NCI-H1930 (cell line): ENCODE measurements at regions not wholly inside any gene's neighbourhood (a gene's known extent, or its start where the extent isn't known, plus 50 kb on each side); places are given as distances from the start of the nearest gene placed in this dataset.
"Not testable (repeated sequence)": the region's sequence is repeated elsewhere in the genome, so short reads cannot be mapped to it uniquely, and the experiment has no call there.

Experiments used
- DNase-seq, 2 experiments: peaks; one replicate each; lab custom pipeline; 2025; lab: John Stamatoyannopoulos, UW

DNA sequence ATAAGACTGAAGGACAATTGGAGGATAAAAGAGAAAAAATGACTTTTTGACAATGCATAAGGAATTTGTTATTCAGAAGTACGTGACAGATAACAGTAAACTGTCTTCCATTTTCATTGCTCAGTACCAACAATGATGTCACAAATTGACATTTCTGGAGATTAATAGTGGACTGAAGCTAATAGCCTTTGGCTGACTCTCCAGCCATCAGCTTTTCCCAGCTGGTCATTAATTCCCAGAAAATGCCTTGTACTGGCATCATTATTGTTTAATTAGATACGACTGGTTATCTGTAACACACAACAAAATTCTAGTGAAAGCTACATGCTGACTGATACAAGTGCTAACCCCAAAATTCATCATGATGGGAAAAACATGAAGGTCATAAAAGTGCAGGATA, 147.9 kb upstream of the FGF13 start:
- DNase-seq: no peak

DNA sequence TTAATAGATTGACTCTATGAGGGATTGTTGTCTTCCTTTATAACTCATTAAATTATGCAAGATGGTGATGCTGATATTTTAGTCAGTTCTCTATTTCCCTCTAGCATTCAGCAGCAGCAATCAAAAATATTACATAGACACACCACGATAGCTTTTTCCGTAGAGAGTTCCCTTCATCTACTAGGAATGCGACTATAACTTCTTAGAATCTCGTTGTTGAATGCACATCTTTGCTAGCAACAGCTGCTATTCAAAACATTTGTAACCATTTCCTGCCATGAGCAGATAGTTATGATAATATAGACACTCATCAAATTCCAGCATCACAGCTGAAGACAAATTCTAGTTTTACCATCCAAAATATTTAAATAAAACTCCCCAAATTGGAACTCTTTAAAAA, 147.4 kb upstream of the FGF13 start:
- DNase-seq: no peak

DNA sequence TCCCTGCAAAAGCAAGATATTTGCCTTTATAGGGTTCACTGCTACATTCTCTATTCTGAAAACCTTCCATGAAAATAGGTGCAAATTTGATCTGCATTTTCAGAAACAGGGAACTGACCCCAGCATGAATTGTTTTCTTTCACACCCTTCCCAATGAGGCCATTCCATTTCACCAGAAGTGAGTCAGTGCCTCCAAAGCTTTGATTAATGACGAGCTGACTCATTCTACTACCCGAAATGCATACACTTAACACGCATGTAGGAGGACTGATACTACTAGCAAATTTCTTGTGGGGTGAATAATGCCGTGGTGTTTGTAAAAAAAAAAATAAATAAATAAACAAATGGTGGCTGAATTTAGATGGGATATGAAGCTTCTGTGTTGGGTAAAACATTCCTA, 146.9 kb upstream of the FGF13 start:
- DNase-seq: no peak

DNA sequence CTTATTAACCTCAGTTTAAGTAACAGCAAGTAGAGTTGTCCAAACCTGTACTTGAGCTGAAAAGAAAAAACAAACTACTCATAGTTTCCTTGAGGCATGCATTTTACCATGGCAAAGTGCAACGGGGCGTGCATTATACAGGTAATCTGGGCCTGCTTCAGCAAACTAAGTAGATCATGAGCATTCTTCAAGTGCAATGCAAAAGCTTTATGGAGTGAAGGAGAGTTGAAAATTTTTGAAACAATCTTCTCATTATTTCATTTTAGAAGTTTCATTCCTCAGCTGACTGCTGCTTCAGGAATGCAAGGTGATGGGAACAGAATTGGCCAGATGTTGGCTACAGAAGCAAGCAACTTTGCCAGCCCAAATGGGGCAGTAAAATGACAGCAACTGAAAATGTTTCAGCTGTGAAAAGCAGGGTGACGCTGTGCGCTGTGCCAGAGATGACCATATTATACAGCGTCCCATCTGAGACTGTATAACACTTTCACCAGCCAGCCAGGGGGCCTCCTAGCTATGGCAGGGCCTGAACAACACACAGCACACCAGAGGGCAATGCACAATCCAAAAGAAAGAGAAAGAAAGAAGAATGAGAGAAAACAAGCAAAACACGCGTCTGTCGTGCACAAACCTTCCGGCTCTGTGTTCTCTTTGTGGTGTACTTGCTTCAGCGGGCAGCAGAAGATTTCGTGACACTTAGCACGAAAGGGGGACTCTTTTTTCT, 145.5 kb upstream of the FGF13 start:
- DNase-seq: no peak

DNA sequence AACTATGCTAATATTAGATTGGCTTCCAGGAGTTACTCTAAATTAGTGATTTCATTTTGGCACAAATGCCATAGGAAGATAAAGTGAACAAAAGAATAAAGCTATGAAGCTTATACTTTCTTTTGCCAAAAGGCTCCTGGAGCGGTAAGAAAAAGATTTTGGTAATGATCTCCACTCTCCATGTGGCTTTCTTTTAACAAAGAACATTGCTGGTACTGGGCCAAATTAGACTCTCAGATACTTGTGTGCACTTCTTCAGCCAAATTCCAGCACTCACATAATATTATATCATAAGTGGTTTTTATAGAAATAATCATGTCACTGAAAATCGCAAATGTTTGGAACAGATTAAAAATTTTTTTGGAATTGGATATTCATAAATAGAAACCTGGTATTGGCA, 142.4 kb upstream of the FGF13 start:
- DNase-seq: no peak

DNA sequence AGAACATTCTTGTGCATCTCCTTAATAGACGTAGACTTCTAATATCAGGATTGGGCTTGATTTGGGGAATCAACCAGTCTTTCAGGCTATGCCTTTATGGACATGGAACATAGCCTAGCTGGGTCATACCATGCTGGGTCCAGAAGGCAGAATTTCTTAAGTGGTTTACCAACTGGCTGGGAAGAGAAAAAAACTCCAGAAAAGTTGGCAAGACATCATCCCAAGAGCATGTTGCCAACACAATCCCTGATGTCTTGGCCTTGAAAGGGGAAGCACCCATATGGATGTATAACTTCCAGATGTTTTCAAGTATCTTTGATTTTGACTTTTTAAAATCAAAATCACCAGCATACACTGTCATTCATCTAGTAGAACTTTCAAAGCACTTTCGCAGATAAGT, 138.0 kb upstream of the FGF13 start:
- no peak for DNase-seq

DNA sequence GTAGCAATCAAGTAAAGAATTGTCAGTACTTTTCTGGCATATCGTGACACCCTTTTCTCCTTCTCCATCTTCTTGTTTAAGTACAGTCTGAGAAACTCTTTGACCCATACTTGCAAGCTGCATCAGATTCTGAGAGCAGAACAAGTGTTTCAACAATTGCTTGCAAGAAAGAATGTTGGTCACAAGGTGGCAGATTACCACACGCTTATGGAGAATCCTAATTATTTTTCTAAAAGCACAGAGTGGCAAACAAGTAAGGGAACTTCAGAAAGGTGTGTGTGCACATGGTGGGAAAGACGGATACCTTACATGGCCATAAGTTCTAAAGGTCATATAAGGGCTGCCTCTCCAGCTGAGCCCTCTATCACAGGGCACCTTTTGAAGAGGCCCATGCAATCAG, 136.4 kb upstream of the FGF13 start:
- DNase-seq: no peak

DNA sequence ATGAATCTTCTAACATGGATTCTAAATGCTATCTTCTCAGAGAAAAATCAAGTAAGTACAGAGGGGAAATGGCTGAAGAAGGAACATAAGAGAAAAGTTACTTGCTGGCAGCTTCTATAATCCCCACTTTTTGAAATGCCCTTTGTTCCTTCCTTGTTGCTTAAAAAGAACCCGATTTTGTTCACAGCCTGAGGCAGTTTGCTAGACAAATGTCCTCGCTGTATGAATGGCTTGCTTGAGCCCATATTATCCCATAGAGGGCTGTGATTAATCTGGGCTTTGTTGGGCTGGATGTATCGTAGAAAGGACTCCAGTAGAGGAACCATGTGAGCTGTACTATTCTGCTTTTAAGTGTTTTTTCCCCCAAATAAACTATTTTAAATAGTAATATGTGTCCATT, 134.3 kb upstream of the FGF13 start:
- no peak for DNase-seq

DNA sequence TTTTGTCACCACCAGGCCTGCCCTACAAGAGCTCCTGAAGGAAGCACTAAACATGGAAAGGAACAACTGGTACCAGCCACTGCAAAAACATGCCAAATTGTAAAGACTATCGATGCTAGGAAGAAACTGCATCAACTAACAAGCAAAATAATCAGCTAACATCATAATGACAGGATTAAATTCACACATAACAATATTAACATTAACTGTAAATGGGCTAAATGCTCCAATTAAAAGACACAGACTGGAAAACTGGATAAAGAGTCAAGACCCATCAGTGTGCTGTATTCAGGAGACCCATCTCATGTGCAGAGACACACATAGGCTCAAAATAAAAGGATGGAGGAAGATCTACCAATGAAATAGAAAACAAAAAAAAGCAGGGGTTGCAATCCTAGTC, 95.9 kb upstream of the FGF13 start:
- DNase-seq: not testable (repeated sequence)

DNA sequence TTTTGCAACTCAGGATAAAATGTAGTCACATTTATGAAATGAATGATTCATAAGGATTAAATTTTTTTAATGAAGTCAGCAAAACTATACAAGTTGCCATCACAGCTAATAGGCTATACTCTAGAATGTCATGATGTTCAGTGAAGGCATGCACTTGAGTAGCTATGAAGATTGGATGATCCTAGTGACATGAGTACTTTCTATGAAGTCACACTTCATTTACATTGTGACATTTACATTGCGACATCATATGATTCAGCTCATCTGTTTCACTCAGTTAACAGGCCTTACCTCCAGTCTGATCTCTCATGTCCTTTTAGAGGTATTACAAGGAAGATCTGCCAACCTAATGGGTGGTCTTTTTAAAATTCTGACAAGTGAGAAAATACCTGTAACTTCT, 82.7 kb upstream of the FGF13 start:
- no peak for DNase-seq

DNA sequence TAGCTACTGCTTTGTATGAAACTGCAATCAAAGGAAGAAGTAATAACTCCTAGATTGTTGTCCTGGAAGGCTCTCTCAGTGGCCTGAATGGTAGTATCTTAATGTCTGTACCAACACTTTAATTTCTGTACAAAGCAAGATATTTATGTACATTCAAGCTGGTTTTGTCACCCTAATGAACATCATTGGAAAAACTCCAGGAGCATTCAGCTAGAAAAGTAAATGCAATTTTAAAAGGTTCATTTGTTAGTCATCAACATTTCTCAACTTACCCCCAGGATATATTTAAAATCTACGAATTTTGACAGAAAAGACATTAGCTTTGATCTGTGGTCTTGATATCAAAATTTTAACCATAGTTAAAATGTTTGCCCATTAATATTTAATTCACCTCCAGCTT, 80.0 kb upstream of the FGF13 start:
- DNase-seq: no peak

DNA sequence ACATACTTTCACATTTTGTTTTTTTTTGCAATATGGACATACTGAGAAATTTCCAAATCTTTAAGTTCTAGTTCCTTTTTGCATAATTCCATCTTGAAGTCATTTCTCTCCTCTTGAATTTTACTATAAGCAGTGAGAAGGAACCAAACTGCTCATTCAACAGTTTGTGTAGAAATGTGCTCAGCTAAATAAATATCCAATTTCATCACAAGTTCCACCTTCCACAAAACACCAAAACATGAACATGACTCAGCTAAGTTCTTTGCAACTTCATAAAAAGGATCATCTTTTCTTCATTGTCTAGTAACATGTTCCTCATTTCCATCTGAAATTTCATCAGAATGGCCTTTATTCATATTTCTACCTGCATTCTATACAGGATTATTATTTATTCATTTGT, 77.3 kb upstream of the FGF13 start:
- no peak for DNase-seq

DNA sequence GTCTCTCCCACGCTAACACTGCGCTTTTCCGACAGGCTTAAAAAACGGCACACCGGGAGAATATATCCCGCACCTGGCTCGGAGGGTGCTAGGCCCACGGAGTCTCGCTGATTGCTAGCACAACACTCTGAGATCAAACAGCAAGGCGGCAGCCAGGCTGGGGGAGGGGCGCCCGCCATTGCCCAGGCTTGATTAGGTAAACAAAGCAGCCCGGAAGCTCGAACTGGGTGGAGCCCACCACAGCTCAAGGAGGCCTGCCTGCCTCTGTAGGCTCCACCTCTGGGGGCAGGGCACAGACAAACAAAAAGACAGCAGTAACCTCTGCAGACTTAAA, 67.0 kb upstream of the FGF13 start:
- not testable (repeated sequence) for DNase-seq

DNA sequence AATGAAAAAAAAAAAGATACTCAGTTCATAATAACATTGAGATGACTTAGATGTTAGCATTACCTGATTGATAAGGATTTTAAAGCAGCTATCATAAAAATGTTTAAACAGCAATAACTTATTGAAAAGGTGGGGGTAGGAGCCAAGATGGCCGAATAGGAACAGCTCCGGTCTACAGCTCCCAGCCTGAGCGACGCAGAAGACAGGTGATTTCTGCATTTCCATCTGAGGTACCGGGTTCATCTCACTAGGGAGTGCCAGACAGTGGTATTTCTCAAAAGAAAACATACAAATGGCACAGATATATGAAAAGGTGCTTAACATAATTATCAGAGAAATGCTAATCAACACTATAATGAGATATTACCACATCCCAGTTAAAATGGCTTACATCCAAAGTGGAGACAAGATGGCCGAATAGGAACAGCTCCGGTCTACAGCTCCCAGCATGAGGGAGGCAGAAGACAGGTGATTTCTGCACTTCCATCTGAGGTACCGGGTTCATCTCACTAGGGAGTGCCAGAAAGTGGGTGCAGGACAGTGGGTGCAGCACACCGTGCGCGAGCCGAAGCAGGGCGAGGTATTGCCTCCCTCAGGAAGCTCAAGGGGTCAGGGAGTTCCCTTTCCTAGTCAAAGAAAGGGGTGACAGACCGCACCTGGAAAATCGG, 66.5 kb upstream of the FGF13 start:
- not testable (repeated sequence) for DNase-seq

DNA sequence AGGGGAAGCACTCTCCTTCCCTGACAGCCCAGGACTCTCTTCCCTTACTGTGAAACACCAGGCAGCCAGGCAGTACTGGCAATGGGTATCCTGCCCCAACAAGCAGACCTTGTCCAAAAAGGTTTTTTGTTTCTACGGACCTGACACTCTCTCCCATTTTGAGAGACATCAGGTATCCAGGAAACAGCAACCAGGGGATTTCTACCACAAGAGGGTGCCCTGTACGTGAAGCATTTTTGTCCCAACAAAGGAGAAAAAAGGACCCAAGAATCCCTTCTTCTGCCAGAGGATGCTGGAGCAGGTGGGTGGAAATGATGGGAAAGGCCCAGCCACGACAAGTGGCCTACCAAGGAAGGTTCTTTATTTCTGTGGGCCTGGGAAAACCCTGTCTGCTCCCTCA, 65.7 kb upstream of the FGF13 start:
- DNase-seq: no peak

DNA sequence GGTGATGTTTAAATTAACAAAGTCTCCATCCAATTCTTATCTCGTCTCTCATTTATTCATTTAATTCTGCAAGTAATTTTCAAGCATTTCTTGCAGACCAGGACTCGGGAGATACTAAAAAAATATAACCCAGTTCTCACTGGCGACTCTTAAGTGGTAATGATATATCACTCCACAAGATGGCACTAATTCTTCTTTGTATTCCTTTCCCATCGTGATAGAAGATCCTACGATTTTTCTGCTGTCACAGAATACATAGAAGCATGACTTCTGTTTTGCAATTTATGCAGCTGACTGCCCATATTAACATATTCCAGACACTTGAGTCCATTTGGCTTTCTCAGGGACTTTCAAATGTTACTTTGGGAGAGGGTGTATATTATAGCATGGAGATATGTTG, 64.0 kb upstream of the FGF13 start:
- DNase-seq: no peak

DNA sequence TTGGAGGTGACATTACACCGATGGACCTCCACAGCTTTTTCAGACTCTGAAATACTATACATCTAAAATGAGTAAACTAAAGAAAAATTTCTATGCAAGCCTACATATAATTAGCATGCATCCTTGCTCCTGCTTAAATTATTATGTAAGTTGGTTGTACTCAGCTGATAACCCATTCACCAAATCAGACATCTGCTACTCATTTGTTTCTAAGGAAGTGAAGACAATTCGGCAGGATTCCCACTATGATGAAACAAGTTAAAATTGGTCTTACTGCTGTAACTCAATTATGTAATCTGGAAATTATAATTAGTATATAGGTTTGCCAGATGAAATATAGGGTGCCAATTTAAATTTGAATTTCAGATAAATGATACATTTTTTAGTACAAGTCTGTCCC, 59.5 kb upstream of the FGF13 start:
- no peak for DNase-seq

DNA sequence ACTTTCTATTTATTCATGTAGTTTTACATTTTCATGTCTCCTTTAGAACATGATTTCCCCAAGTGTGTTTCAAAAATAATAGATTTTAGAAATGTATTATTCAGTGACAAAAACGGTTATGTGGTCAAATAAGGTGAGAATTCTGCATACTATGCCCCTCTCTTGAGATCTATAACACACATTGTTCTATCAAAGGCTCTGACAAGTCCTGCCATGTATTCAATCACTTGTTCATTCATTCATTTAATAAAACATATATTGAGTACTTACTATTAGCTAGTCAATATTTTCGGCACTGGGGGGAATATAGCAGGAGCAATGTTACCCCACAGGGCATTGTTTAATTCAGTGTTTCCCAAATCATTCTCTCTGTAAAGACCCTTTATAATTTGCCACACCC, 58.4 kb upstream of the FGF13 start:
- no peak for DNase-seq

DNA sequence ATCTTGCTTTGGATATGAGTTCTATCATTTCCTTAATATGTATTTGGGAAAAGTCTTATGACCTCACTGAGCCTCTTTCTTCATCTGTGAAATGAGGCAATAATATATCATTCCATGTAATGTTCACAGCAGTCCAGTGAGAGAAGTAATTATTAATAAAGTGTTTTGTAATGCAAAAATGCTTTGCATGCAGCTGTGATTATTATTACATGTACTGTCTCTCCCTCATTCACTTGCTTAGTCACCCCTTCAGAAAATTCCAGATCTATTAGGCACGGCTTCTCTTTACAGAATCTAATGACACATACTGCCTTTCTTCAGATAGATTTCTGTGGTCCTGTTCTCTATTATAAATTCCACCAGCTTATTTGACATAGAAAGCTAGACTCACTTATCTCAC, 53.5 kb upstream of the FGF13 start:
- DNase-seq: no peak

DNA sequence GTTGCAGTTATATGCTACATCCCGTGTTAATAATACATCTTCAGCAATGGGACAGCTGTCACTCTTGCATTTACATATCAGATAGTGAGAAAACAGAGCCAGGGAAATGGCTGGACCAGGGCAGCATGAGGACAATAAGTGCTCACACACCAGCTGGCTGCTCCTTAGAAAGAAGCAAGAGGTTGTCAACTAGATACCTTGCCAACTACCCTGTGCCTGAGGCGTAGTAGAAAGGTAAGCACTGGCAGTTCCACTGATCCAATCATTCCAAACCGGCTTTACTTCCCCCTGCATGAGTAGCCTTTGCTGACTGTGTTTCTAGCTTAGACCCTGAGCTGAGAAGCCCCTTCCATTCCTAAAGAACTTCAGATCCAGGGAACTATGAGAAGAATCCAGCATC, 52.2 kb upstream of the FGF13 start:
- no peak for DNase-seq

DNA sequence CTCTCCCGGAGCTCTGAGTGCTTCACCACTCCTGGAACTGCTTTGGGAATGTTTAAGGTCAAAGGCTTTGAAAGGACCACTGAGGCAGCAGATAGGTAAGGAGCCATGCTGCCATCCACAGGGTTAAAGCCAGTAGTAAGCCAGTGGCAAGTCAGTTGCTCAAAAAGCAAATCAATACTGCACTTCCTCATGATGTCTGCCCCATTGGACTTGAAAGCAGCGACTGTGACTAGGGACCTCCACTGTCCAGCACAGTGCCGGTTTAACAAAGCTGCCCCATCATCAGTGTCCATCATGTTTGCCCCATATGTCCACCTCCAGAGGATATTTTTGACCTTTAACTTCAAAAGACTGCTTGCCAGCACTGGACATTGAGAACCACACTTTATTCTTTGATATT, 49.9 kb upstream of the FGF13 start:
- no peak for DNase-seq
